ENCODE measurements at regions not wholly inside any gene's neighbourhood (a gene's known extent, or its start where the extent isn't known, plus 50 kb on each side); places are given as distances from the start of the nearest gene placed in this dataset.

GRCh38 chrX:28189011-28189410 lies 207.8 kb upstream of the DCAF8L1 start:
- no peaks in the 10 kb centered on the region for H3K9me3 ChIP-seq (ENCODE audit: insufficient read depth, low read depth, low read length)

DNA sequence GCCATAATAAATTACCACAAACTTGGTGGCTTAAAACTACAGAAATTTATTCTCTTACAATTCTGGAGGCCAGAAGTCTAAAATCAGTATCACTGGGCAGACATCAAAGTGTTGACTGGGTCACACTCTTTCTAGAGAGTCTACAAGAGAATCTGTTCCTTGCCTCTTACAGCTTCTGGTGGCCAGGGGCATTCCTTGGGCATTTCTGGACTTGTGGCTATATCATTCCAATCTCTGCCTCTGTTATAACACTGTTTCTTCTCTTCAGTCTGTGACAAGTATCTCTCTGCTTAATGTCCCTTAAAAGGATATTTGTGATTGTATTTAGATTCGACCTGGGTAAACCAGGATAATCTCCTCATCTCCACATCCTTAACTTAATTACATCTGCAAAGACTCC lies 207.3 kb upstream of the DCAF8L1 start:
- TF ChIP-seq EZH2phosphoT487 (IDR thresholded peaks at IDR 0.05; ENCODE audit: borderline replicate concordance) (no peak), CTCF (conservative IDR thresholded peaks at IDR 0.05; ENCODE audit: low read length) (no peak)
- no peaks in the 10 kb centered on the region for H3K79me2 ChIP-seq (ENCODE audit: insufficient read depth, low read length)
- no peaks in the 10 kb centered on the region for H3F3A ChIP-seq (ENCODE audit: low read depth)
- H3K4me3 ChIP-seq (ENCODE audit: low read length, poor library complexity, severe bottlenecking), result no peak overlapping the region
- H3K4me2 ChIP-seq (ENCODE audit: low read depth, low read length, poor library complexity, severe bottlenecking), result no peak overlapping the region
- no peaks in the 10 kb centered on the region for H3K4me1 ChIP-seq (ENCODE audit: insufficient read depth, low read length, poor library complexity, severe bottlenecking)
- H3K9me2 ChIP-seq (replicated peaks; ENCODE audit: low read depth, low read length), result no peaks in the 10 kb centered on the region
- H3K27me3 ChIP-seq (ENCODE audit: insufficient read depth, low read length, poor library complexity, severe bottlenecking), result no peaks in the 10 kb centered on the region
- H3K9ac ChIP-seq (ENCODE audit: low read depth, low read length, poor library complexity, severe bottlenecking), result no peak overlapping the region
- no peaks in the 10 kb centered on the region for H4K20me1 ChIP-seq (ENCODE audit: insufficient read depth, low read length, poor library complexity, severe bottlenecking)
- no peaks in the 10 kb centered on the region for H3K36me3 ChIP-seq (ENCODE audit: insufficient read depth, low read length)
- no peaks in the 10 kb centered on the region for H3K9me3 ChIP-seq (ENCODE audit: insufficient read depth, low read depth, low read length)
- no peak overlapping the region for H2AFZ ChIP-seq (ENCODE audit: low read length)

More at GRCh38 chrX:28189011-28189410, 207.8 kb upstream of the DCAF8L1 start:
- Histone ChIP-seq H3K4me2 (ENCODE audit: low read depth, low read length, poor library complexity, severe bottlenecking) (no peak overlapping the region), H4K20me1 (ENCODE audit: insufficient read depth, low read length, poor library complexity, severe bottlenecking) (no peaks in the 10 kb centered on the region), H3K27me3 (ENCODE audit: insufficient read depth, low read length, poor library complexity, severe bottlenecking) (no peaks in the 10 kb centered on the region), H3K9me2 (replicated peaks; ENCODE audit: low read depth, low read length) (no peaks in the 10 kb centered on the region), H3K9ac (ENCODE audit: low read depth, low read length, poor library complexity, severe bottlenecking) (no peak overlapping the region), H2AFZ (ENCODE audit: low read length) (no peak overlapping the region), H3K79me2 (ENCODE audit: insufficient read depth, low read length) (no peaks in the 10 kb centered on the region), H3F3A (ENCODE audit: low read depth) (no peaks in the 10 kb centered on the region), H3K36me3 (ENCODE audit: insufficient read depth, low read length) (no peaks in the 10 kb centered on the region), H3K4me3 (ENCODE audit: low read length, poor library complexity, severe bottlenecking) (no peak overlapping the region), H3K4me1 (ENCODE audit: insufficient read depth, low read length, poor library complexity, severe bottlenecking) (no peaks in the 10 kb centered on the region)
- TF ChIP-seq CTCF (conservative IDR thresholded peaks at IDR 0.05; ENCODE audit: low read length) (no peak), EZH2phosphoT487 (IDR thresholded peaks at IDR 0.05; ENCODE audit: borderline replicate concordance) (no peak)

- H3K27me3 ChIP-seq (ENCODE audit: insufficient read depth, low read length, poor library complexity, severe bottlenecking), result no peaks in the 10 kb centered on the region
- no peaks in the 10 kb centered on the region for H3F3A ChIP-seq (ENCODE audit: low read depth)
- no peaks in the 10 kb centered on the region for H3K4me1 ChIP-seq (ENCODE audit: insufficient read depth, low read length, poor library complexity, severe bottlenecking)
- no peak for TF ChIP-seq CTCF (conservative IDR thresholded peaks at IDR 0.05; ENCODE audit: low read length)
- TF ChIP-seq EZH2phosphoT487 (IDR thresholded peaks at IDR 0.05; ENCODE audit: borderline replicate concordance), result no peak
- no peak overlapping the region for H2AFZ ChIP-seq (ENCODE audit: low read length)
- H3K36me3 ChIP-seq (ENCODE audit: insufficient read depth, low read length), result no peaks in the 10 kb centered on the region
- H3K9me3 ChIP-seq (ENCODE audit: insufficient read depth, low read depth, low read length), result no peaks in the 10 kb centered on the region
- H3K4me3 ChIP-seq (ENCODE audit: low read length, poor library complexity, severe bottlenecking), result no peak overlapping the region
- H3K9me2 ChIP-seq (replicated peaks; ENCODE audit: low read depth, low read length), result no peaks in the 10 kb centered on the region
- H4K20me1 ChIP-seq (ENCODE audit: insufficient read depth, low read length, poor library complexity, severe bottlenecking), result no peaks in the 10 kb centered on the region
- H3K9ac ChIP-seq (ENCODE audit: low read depth, low read length, poor library complexity, severe bottlenecking), result no peak overlapping the region
- no peaks in the 10 kb centered on the region for H3K79me2 ChIP-seq (ENCODE audit: insufficient read depth, low read length)
- H3K4me2 ChIP-seq (ENCODE audit: low read depth, low read length, poor library complexity, severe bottlenecking), result no peak overlapping the region
Measured at GRCh38 chrX:28180096-28180495, 198.8 kb upstream of the DCAF8L1 start.
